ENCODE measurements at regions not wholly inside any gene's neighbourhood (a gene's known extent, or its start where the extent isn't known, plus 50 kb on each side); places are given as distances from the start of the nearest gene placed in this dataset.

GRCh38 chr2:56707650-56708049 is 523.9 kb downstream of the CCDC85A start:
- TF ChIP-seq POLR2A (IDR thresholded peaks at IDR 0.05) = no peak
- TF ChIP-seq, protein P1, sequence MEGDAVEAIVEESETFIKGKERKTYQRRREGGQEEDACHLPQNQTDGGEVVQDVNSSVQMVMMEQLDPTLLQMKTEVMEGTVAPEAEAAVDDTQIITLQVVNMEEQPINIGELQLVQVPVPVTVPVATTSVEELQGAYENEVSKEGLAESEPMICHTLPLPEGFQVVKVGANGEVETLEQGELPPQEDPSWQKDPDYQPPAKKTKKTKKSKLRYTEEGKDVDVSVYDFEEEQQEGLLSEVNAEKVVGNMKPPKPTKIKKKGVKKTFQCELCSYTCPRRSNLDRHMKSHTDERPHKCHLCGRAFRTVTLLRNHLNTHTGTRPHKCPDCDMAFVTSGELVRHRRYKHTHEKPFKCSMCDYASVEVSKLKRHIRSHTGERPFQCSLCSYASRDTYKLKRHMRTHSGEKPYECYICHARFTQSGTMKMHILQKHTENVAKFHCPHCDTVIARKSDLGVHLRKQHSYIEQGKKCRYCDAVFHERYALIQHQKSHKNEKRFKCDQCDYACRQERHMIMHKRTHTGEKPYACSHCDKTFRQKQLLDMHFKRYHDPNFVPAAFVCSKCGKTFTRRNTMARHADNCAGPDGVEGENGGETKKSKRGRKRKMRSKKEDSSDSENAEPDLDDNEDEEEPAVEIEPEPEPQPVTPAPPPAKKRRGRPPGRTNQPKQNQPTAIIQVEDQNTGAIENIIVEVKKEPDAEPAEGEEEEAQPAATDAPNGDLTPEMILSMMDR (IDR thresholded peaks at IDR 0.05) = no peak
